Common myeloid progenitor, CD34-positive (primary cell): ENCODE measurements at regions not wholly inside any gene's neighbourhood (a gene's known extent, or its start where the extent isn't known, plus 50 kb on each side); places are given as distances from the start of the nearest gene placed in this dataset.

Experiments used
- CTCF ChIA-PET: fragments of 350-600 bp; sonication (Branson Sonifier 250); formaldehyde crosslinking; loops from one replicate; lab custom pipeline; 2021; ENCODE audit warnings: antibody characterized with exemption; lab: Charles Lee
- POLR2A ChIA-PET: fragments of 350-600 bp; sonication (Branson Sonifier 250); formaldehyde crosslinking; loops from one replicate; lab custom pipeline; 2021; ENCODE audit warnings: antibody characterized with exemption; lab: Charles Lee
- DNase-seq, 3 donors: peaks; one replicate each; pipeline versions ENCODE4 v3.0.0 to v3.0.0-alpha.2; 2013
- H3K27ac ChIP-seq, 2 experiments: 1 replicate in 1 of 2; 2 replicates in 1 of 2; pipeline ENCODE4 v1.7.0; 2013; ENCODE audit warnings: inconsistent platforms in 2 of 2, low read length in 2 of 2, mild to moderate bottlenecking in 2 of 2, low read depth in 1 of 2, moderate library complexity in 1 of 2; ENCODE audit not compliant: severe bottlenecking in 2 of 2, insufficient read depth in 1 of 2, poor library complexity in 1 of 2
- H3K27me3 ChIP-seq, 5 experiments: replicated peaks in 2 of 5; 1 replicate in 3 of 5; 2 replicates in 2 of 5; pipeline versions ENCODE4 v1.6.1 to v1.7.0; 2013; ENCODE audit warnings: low read length in 4 of 5, mild to moderate bottlenecking in 2 of 5, moderate library complexity in 2 of 5, inconsistent platforms in 1 of 5; ENCODE audit not compliant: insufficient read depth in 5 of 5, control insufficient read depth in 4 of 5
- H3K36me3 ChIP-seq, 4 experiments: 1 replicate in 2 of 4; 2 replicates in 2 of 4; pipeline versions ENCODE4 v1.6.1 to v1.7.0; 2013; ENCODE audit warnings: low read length in 3 of 4, control low read depth in 1 of 4, mild to moderate bottlenecking in 1 of 4; ENCODE audit not compliant: control insufficient read depth in 4 of 4, insufficient read depth in 4 of 4
- H3K4me1 ChIP-seq, 4 experiments: 1 replicate in 3 of 4; 2 replicates in 1 of 4; pipeline versions ENCODE4 v1.6.1 to v1.7.1; 2013; ENCODE audit warnings: low read length in 3 of 4, mild to moderate bottlenecking in 3 of 4, control low read depth in 1 of 4, inconsistent platforms in 1 of 4, moderate library complexity in 1 of 4; ENCODE audit not compliant: control insufficient read depth in 4 of 4, insufficient read depth in 4 of 4; ENCODE audit errors: control extremely low read depth in 1 of 4
- H3K4me3 ChIP-seq, 7 experiments: 1 replicate in 4 of 7; 2 replicates in 3 of 7; pipeline versions ENCODE4 v1.5.1 to v1.7.0; 2013; ENCODE audit warnings: mild to moderate bottlenecking in 7 of 7, low read length in 6 of 7, moderate library complexity in 6 of 7, inconsistent platforms in 2 of 7, low read depth in 2 of 7, control low read depth in 1 of 7; ENCODE audit not compliant: insufficient read depth in 4 of 7, control insufficient read depth in 1 of 7; ENCODE audit errors: extremely low read depth in 1 of 7
- H3K9me3 ChIP-seq, 5 experiments: 1 replicate in 4 of 5; 2 replicates in 1 of 5; pipeline versions ENCODE4 v1.6.1 to v1.7.1; 2013; ENCODE audit warnings: low read length in 4 of 5, mild to moderate bottlenecking in 2 of 5, inconsistent platforms in 1 of 5, low read depth in 1 of 5, moderate library complexity in 1 of 5; ENCODE audit not compliant: control insufficient read depth in 4 of 5, insufficient read depth in 2 of 5; ENCODE audit errors: control extremely low read depth in 1 of 5
- WGBS: methylation state at CpG from one replicate; pipeline ENCODE4 v1.1.5; 2013; ENCODE audit not compliant: insufficient coverage; 5-methylcytosine and 5-hydroxymethylcytosine counted together

- H3K4me1 ChIP-seq: no peaks in the 10 kb centered on the region
- no peak overlapping the region for H3K4me3 ChIP-seq
- 100% methylated on average over 1 of the region's 5 CpGs for WGBS
- ChIA-PET CTCF (no interaction called here), POLR2A (no interaction called here)
- H3K27me3 ChIP-seq: no peaks in the 10 kb centered on the region
- no peaks in the 10 kb centered on the region for H3K9me3 ChIP-seq
- no peak for DNase-seq
- no peak overlapping the region for H3K27ac ChIP-seq
- H3K36me3 ChIP-seq: no peaks in the 10 kb centered on the region
Observed at GRCh38 chr12:46998811-46999368, 80.5 kb upstream of the PCED1B start.

GRCh38 chr12:47004634-47005033, 74.8 kb upstream of the PCED1B start:
- Histone ChIP-seq H3K4me1 (no peaks in the 10 kb centered on the region), H3K27ac (no peak overlapping the region), H3K36me3 (no peaks in the 10 kb centered on the region), H3K9me3 (no peaks in the 10 kb centered on the region), H3K4me3 (no peak overlapping the region), H3K27me3 (peaks cover 0 to 3% (median 0%) of the 10 kb centered on the region in 5 experiments)
- DNase-seq: no peak
- CTCF ChIA-PET: no interaction called here
- WGBS: no CpG with 5 or more reads among the region's 2 CpGs
- POLR2A ChIA-PET: no interaction called here

- Histone ChIP-seq H3K4me1 (no peaks in the 10 kb centered on the region), H3K27me3 (peaks cover 0 to 3% (median 0%) of the 10 kb centered on the region in 5 experiments), H3K4me3 (no peak overlapping the region), H3K36me3 (no peaks in the 10 kb centered on the region), H3K27ac (no peak overlapping the region), H3K9me3 (no peaks in the 10 kb centered on the region)
- CTCF ChIA-PET: interaction anchor here (0.9 kb wide), 1 partner anchor 13 kb away, joined by 4 read pairs; no protein-coding TSS in a partner anchor
- no peak for DNase-seq
- WGBS: no CpG with 5 or more reads among the region's 3 CpGs
- POLR2A ChIA-PET: no interaction called here
Observed at GRCh38 chr12:47007048-47007447, 72.4 kb upstream of the PCED1B start.

GRCh38 chr12:47012552-47012951, 66.9 kb upstream of the PCED1B start:
- DNase-seq: no peak
- CTCF ChIA-PET: no interaction called here

GRCh38 chr12:47014474-47014873, 64.9 kb upstream of the PCED1B start:
- Histone ChIP-seq H3K36me3 (no peaks in the 10 kb centered on the region), H3K9me3 (peaks cover 0 to 6% (median 0%) of the 10 kb centered on the region in 5 experiments), H3K4me3 (no peak overlapping the region), H3K27ac (no peak overlapping the region), H3K4me1 (peaks cover 0 to 20% (median 0%) of the 10 kb centered on the region in 4 experiments), H3K27me3 (no peaks in the 10 kb centered on the region)
- ChIA-PET POLR2A (interaction anchor here (0.6 kb wide), 1 partner anchor 1208 kb away, joined by 4 read pairs; no protein-coding TSS in a partner anchor), CTCF (interaction anchor here (1.3 kb wide), 1 partner anchor 10 kb away, joined by 5 read pairs; no protein-coding TSS in a partner anchor)
- no peak for DNase-seq
- no CpG with 5 or more reads among the region's 2 CpGs for WGBS

More at GRCh38 chr12:47012552-47012951, 66.9 kb upstream of the PCED1B start:
- H3K27ac ChIP-seq: no peak overlapping the region
- no peaks in the 10 kb centered on the region for H3K36me3 ChIP-seq
- POLR2A ChIA-PET: no interaction called here
- no peaks in the 10 kb centered on the region for H3K27me3 ChIP-seq
- H3K4me3 ChIP-seq: no peak overlapping the region
- WGBS: no CpG with 5 or more reads among the region's 1 CpG
- H3K4me1 ChIP-seq: peaks cover 0 to 20% (median 0%) of the 10 kb centered on the region in 4 experiments
- H3K9me3 ChIP-seq: peaks cover 0 to 6% (median 0%) of the 10 kb centered on the region in 5 experiments

GRCh38 chr12:47015381-47015780, 64.0 kb upstream of the PCED1B start:
- CTCF ChIA-PET: no interaction called here
- POLR2A ChIA-PET: interaction anchor here (0.6 kb wide), 1 partner anchor 1207 kb away, joined by 4 read pairs; no protein-coding TSS in a partner anchor
- Histone ChIP-seq H3K27ac (no peak overlapping the region), H3K4me1 (peaks cover 0 to 20% (median 0%) of the 10 kb centered on the region in 4 experiments), H3K9me3 (peaks cover 0 to 6% (median 0%) of the 10 kb centered on the region in 5 experiments), H3K36me3 (no peaks in the 10 kb centered on the region), H3K27me3 (no peaks in the 10 kb centered on the region), H3K4me3 (no peak overlapping the region)
- 100% methylated on average over 1 of the region's 1 CpG for WGBS
- no peak for DNase-seq

GRCh38 chr12:47017041-47017713, 62.2 kb upstream of the PCED1B start:
- DNase-seq: no peak
- H3K36me3 ChIP-seq: no peaks in the 10 kb centered on the region
- no peaks in the 10 kb centered on the region for H3K27me3 ChIP-seq
- H3K9me3 ChIP-seq: peaks cover 0 to 6% (median 0%) of the 10 kb centered on the region in 5 experiments
- ChIA-PET CTCF (no interaction called here), POLR2A (no interaction called here)
- H3K4me3 ChIP-seq: no peak overlapping the region
- H3K4me1 ChIP-seq: peaks cover 0 to 20% (median 0%) of the 10 kb centered on the region in 4 experiments
- no peak overlapping the region for H3K27ac ChIP-seq
- 91% methylated on average over 5 of the region's 6 CpGs for WGBS
